HT1080 (cell line): ENCODE measurements at regions not wholly inside any gene's neighbourhood (a gene's known extent, or its start where the extent isn't known, plus 50 kb on each side); places are given as distances from the start of the nearest gene placed in this dataset. TPM values are rescaled to one million over a fixed set of nuclear protein-coding genes. Genes with fewer than 3 reads are reported as not detected.

ENCODE experiments used
- small RNA-seq: library from RNA; depleted of rRNA; stranded (forward); fragments of <200 nt; gene quantifications from one replicate; pipeline ENCODE3, GENCODE V24; 2014

Small RNA genes in the stretch of these regions (small RNA-seq; reads per million reads assigned to genes)
- gene AL158828.1 = not detected
- 2.9 reads per million, percentile 85 among the genes with 10 or more reads in this experiment for gene RNU2-36P
